ENCODE measurements at regions not wholly inside any gene's neighbourhood (a gene's known extent, or its start where the extent isn't known, plus 50 kb on each side); places are given as distances from the start of the nearest gene placed in this dataset.
"Not testable (repeated sequence)": the region's sequence is repeated elsewhere in the genome, so short reads cannot be mapped to it uniquely, and the experiment has no call there.

DNA sequence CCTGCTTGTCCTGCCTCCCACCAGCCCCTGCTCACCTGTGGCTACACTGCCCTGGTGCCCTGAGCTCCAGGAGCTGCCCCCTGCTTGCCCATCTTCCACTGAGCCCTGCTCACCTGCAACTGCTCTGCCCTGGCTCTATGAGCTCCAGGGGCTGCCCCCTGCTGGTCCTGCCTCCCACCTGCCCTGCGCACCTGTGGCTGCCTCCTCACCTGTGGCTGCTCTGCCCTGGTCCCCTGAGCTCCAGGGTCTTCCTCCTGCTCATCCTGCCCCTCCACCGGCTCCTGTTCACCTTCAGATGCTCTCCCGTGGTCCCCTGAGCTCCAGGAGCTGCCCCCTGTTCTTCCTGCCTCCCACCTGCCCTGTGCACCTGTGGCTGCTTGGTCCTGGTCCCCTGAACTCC, 247.6 kb downstream of the TMEM121 start:
- Mint-ChIP-seq H3K27ac (no peak overlapping the region), H3K9me3 (peaks cover 10% of the 10 kb centered on the region), H3K4me1 (ENCODE audit: low read depth) (peaks cover 2% of the 10 kb centered on the region), H3K36me3 (no peaks in the 10 kb centered on the region), H3K27me3 (peaks cover 6% of the 10 kb centered on the region), H3K4me3 (no peak overlapping the region)
- intact Hi-C loops (cut with micrococcal nuclease), result no loop called here
- POLR2A ChIA-PET, result no interaction called here
- CTCF ChIA-PET, result no interaction called here
- no peak for DNase-seq

DNA sequence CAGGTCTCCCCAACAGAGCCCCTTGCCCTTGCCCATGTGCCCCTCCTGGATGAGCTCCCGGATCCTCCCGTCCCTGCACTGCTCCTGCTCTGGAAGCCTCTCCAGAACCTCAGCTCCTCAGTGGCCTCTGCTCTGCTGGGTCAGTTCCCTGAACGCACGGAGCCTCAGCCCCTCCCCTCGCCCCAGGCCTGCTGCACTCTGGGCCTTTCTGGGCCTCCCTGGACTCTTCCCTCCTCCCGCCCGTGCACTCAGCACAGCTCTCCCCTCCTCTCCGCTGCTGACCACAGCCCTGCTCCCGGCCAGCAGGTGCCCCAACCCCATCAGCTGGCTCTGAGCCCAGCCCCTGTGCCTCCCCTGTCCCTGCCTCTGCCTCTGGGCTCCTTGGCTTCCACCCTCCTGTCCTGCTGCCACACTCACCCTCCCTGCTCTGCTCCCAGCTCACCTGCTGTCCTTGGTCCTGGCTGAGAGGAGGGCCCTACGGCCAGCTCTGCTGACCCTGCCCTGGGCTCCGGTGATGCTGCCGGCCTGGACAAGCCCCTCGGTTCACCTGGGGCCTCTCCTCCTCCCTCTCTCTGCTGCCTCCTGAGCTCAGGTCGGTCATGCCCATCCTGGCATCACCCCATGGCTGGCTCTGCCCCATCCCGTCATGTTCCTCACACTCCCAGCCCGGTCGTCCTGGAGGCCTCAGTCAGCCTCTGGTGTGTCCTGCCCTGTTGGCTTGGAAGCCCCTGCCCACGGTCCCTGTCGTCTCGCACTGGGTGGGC, 248.4 kb downstream of the TMEM121 start:
- H3K4me1 Mint-ChIP-seq (ENCODE audit: low read depth); H3K27me3 Mint-ChIP-seq; intact Hi-C loops (cut with micrococcal nuclease); CTCF ChIA-PET; POLR2A ChIA-PET; H3K36me3 Mint-ChIP-seq; DNase-seq; H3K4me3 Mint-ChIP-seq; H3K27ac Mint-ChIP-seq: not testable (repeated sequence)
- peaks cover 18% of the 10 kb centered on the region for H3K9me3 Mint-ChIP-seq

DNA sequence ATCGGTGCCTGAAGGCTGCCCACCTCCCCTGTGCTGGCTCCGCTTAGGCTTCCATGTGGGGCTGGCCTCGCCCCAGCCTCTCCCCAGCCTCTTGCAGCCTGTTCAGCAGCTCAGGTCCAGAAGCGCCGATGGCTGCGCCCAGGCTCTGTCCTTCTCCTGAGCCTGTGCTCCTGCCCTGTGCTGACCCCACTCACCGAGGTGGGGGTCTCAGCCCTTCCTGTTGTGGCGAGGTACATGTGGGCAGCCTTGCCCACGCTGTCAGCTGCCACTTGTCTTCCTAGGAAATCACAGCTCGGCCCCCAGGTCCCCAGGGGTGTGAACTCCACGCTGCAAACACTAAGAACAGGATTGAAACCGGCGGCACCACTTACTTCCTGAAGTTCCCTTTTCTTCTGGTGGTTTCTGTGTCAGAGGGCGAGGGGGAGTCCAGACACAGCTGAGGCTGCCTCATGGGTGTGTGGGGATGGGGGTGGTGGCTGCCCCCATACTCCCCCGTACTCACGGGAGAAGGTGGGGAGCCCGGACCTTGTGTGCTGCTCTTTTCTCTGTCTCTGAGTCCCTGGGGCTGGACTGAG, 249.1 kb downstream of the TMEM121 start:
- POLR2A ChIA-PET; H3K27ac Mint-ChIP-seq; H3K4me3 Mint-ChIP-seq; CTCF ChIA-PET; H3K27me3 Mint-ChIP-seq; intact Hi-C loops (cut with micrococcal nuclease); H3K4me1 Mint-ChIP-seq (ENCODE audit: low read depth); H3K36me3 Mint-ChIP-seq: not testable (repeated sequence)
- peak; percentile 25 for DNase-seq
- peaks cover 24% of the 10 kb centered on the region for H3K9me3 Mint-ChIP-seq

DNA sequence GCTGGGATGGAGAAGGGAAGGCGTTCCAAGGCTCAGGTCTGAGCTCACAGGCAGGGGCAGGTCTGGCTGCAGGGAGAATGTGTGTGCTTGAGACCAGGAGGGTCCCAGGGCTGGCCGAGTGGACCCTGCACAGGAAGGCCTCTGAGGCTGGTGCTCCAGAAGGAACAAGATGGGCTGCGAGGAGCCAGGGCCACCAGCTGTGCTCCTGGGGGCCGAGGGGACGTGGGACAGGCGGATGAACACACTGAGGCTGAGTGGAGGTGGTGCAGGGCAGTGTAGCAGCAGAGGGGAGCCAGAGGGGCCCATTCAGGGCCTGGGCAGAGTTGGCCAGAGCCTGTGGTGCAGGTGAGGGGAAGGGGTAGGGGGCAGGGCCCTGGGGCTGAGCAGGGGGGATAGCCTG, 249.7 kb downstream of the TMEM121 start:
- H3K27me3 Mint-ChIP-seq; DNase-seq; H3K27ac Mint-ChIP-seq; intact Hi-C loops (cut with micrococcal nuclease); H3K4me1 Mint-ChIP-seq (ENCODE audit: low read depth); H3K36me3 Mint-ChIP-seq; CTCF ChIA-PET; H3K4me3 Mint-ChIP-seq; POLR2A ChIA-PET: not testable (repeated sequence)
- peaks cover 30% of the 10 kb centered on the region for H3K9me3 Mint-ChIP-seq

DNA sequence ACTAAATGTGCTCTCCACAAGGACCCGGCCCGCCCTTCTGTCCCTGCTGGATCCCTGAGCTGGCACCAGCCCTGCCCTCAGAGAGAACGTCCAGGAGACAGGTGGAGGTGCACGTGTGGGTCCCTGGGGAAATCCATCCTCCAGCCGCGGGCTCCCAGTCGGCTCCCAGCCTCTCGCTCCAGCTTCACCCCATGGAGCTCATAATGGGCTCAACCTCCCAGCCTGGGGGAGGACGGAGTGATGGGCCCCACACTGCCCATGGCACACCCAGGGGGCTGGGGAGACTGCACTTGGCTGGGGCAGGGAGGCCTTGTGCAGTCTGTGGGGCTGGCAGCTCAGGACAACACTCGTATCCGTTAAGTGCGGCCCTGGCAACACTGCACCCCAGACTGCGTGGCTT, 250.5 kb downstream of the TMEM121 start:
- CTCF ChIA-PET, result no interaction called here
- peaks cover 3% of the 10 kb centered on the region for H3K36me3 Mint-ChIP-seq
- no peak overlapping the region for H3K4me3 Mint-ChIP-seq
- POLR2A ChIA-PET, result no interaction called here
- H3K27me3 Mint-ChIP-seq, result peaks cover 6% of the 10 kb centered on the region
- H3K9me3 Mint-ChIP-seq, result peaks cover 35% of the 10 kb centered on the region
- H3K4me1 Mint-ChIP-seq (ENCODE audit: low read depth), result peaks cover 2% of the 10 kb centered on the region
- no peak overlapping the region for H3K27ac Mint-ChIP-seq
- DNase-seq, result no peak
- intact Hi-C loops (cut with micrococcal nuclease), result no loop called here

DNA sequence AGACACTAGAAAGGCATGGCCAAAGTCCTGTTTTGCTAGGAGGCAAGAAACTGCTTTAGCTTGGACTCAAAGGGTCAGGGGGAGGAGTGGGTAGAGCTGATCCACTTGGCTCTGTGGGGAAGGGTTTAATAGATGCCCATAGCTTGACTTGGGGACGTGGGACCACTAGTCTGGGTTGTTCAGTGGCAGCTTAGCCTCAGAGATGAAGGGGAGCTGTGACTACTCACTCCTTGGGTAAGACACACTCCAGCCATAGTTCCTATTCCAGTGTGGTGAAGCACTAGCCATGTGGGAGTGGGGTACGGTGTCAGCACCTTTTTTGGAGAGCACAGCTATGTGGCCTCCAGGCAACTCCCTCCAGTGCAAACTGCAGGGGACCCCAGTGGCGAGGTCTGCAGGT, 257.3 kb downstream of the TMEM121 start:
- H3K4me1 Mint-ChIP-seq (ENCODE audit: low read depth), result no peaks in the 10 kb centered on the region
- H3K9me3 Mint-ChIP-seq, result peaks cover 28% of the 10 kb centered on the region
- POLR2A ChIA-PET, result no interaction called here
- intact Hi-C loops (cut with micrococcal nuclease), result no loop called here
- H3K27me3 Mint-ChIP-seq, result peaks cover 7% of the 10 kb centered on the region
- H3K27ac Mint-ChIP-seq, result no peak overlapping the region
- CTCF ChIA-PET, result no interaction called here
- peaks cover 3% of the 10 kb centered on the region for H3K36me3 Mint-ChIP-seq
- DNase-seq, result no peak
- no peak overlapping the region for H3K4me3 Mint-ChIP-seq

DNA sequence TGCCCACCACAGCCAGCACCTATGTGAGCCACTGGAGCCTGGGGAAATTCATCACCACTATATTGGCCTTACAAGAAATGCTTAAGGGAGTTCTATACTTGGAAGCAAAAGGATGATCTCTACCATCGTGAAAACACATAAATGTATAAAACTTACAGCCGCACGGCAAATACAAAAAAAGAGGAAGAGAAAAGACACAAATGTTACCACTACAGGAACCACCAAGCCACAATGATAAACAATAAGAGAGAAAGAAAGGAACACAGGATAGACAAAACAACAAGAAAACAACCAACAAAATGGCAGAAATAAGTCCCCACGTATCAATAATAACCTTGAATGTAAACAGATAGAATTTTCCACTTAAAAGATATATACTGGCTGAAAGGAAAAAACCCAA, 267.5 kb downstream of the TMEM121 start:
- Mint-ChIP-seq H3K4me3 (no peak overlapping the region), H3K36me3 (no peaks in the 10 kb centered on the region), H3K27ac (no peak overlapping the region), H3K9me3 (no peaks in the 10 kb centered on the region), H3K4me1 (ENCODE audit: low read depth) (no peaks in the 10 kb centered on the region), H3K27me3 (peaks cover 27% of the 10 kb centered on the region)
- no peak for DNase-seq
- CTCF ChIA-PET, result no interaction called here
- intact Hi-C loops (cut with micrococcal nuclease), result no loop called here
- POLR2A ChIA-PET, result no interaction called here

DNA sequence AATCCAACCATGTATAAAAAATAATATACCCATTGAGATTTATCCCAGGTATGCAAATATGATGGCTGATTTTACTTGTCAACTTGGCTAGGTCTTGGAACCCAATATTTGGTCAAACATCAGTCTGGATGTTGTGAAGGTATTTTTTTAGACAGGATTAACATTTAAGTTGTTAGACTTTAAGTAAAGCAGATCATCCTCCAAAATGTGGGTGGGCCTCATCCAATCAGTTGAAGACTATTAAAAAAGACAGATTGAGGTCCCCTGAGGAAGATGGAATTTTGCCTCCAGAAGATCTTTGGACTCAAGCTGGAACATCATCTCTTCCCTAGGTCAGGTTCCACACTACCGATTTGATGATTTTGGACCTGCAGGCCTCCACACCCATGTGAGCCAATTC, 271.2 kb downstream of the TMEM121 start:
- Mint-ChIP-seq H3K27me3 (peaks cover 25% of the 10 kb centered on the region), H3K4me1 (ENCODE audit: low read depth) (no peaks in the 10 kb centered on the region), H3K4me3 (no peak overlapping the region), H3K9me3 (peaks cover 2% of the 10 kb centered on the region), H3K36me3 (no peaks in the 10 kb centered on the region), H3K27ac (no peak overlapping the region)
- intact Hi-C loops (cut with micrococcal nuclease), result no loop called here
- ChIA-PET POLR2A (interaction anchor here (0.7 kb wide), 1 partner anchor 75 kb away, joined by 3 read pairs; no protein-coding TSS in a partner anchor), CTCF (interaction anchor here (0.7 kb wide), 1 partner anchor 11 kb away, joined by 3 read pairs; no protein-coding TSS in a partner anchor)
- no peak for DNase-seq

DNA sequence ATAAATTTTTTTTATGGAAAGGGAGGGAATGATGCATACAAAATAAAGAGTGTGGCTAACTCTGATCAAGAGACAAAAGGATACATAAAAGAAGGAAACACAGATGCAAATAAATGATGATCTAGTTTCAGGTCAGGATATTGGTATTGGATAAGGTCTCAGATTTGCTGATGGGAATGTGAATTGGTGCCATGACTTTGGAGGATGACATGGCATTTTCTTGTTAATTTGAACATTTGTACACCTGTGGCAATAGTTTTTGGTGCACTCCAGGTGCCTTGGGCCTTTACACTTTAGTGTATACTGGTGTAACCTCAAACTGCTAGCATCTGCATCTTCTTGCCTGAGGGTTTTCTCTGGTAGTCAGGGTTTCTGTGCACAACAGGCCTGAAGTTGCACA, 279.3 kb downstream of the TMEM121 start:
- CTCF ChIA-PET, result no interaction called here
- no peaks in the 10 kb centered on the region for H3K4me1 Mint-ChIP-seq (ENCODE audit: low read depth)
- no peak overlapping the region for H3K4me3 Mint-ChIP-seq
- POLR2A ChIA-PET, result no interaction called here
- no peaks in the 10 kb centered on the region for H3K36me3 Mint-ChIP-seq
- intact Hi-C loops (cut with micrococcal nuclease), result no loop called here
- no peak for DNase-seq
- peaks cover 29% of the 10 kb centered on the region for H3K9me3 Mint-ChIP-seq
- H3K27ac Mint-ChIP-seq, result no peak overlapping the region
- H3K27me3 Mint-ChIP-seq, result peaks cover 8% of the 10 kb centered on the region

DNA sequence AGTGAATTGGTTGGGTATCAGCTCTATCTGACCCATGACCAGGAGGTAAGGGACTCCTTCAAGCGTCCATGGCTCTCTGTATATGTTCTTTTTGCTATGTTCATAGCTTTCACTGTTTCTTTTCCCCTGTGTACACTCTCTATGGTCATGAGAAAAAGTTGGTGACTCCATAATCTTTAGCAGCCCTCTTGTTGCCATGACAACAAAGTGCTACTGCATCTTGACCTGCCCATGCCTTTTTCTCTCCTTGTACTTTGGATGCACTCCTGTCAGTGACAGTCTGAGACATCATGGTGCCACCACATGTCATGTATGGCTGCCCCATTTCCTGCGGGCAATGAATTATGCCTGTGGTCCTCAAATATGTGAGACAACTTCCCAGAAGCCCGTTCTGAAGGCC, 280.2 kb downstream of the TMEM121 start:
- ChIA-PET POLR2A (no interaction called here), CTCF (no interaction called here)
- intact Hi-C loops (cut with micrococcal nuclease), result no loop called here
- peaks cover 28% of the 10 kb centered on the region for H3K9me3 Mint-ChIP-seq
- DNase-seq, result no peak
- H3K4me3 Mint-ChIP-seq, result no peak overlapping the region
- H3K36me3 Mint-ChIP-seq, result no peaks in the 10 kb centered on the region
- H3K4me1 Mint-ChIP-seq (ENCODE audit: low read depth), result no peaks in the 10 kb centered on the region
- H3K27ac Mint-ChIP-seq, result no peak overlapping the region
- peaks cover 9% of the 10 kb centered on the region for H3K27me3 Mint-ChIP-seq

DNA sequence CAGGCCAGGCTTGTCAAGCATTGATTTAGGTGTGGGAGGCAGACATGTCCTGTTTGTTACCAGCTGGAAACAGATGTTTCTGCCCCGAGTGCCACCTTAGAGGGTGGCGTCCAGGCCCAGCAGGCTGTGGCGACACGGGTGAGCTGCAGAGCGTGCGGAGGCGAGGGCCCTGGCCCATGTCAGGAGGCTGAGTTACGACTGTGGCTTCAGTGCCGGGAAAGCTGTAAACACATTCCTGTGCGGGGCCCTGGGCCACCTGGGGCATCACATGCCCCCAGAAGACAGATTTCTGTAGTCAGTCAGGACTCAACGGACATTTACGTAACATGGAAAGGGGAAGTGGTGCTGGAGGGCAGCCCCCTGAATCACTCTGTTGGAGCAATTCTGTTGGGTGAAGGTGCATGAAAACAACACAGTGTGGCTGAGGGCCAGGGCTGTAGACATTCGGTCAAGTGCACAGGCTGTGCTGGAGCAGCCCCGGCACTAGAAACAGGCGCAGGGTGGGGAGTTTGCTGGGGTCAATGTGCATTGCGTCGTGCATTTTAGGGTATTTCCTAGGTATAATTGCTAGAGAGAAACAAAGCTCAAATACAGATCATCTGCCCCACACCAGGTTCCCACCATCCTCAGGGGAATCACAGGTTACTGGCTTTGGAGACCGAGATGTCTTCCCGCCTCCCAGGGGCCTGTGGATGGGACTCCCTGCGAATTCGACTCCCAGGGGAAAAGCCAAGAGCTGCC, 291.8 kb downstream of the TMEM121 start:
- ChIA-PET CTCF (interaction anchor here (1.0 kb wide), 1 partner anchor 13 kb away, joined by 3 read pairs; no protein-coding TSS in a partner anchor), POLR2A (no interaction called here)
- DNase-seq, result no peak
- H3K27ac Mint-ChIP-seq, result no peak overlapping the region
- H3K36me3 Mint-ChIP-seq, result no peaks in the 10 kb centered on the region
- no peak overlapping the region for H3K4me3 Mint-ChIP-seq
- no peaks in the 10 kb centered on the region for H3K4me1 Mint-ChIP-seq (ENCODE audit: low read depth)
- intact Hi-C loops (cut with micrococcal nuclease), result no loop called here
- H3K9me3 Mint-ChIP-seq, result no peaks in the 10 kb centered on the region
- H3K27me3 Mint-ChIP-seq, result peaks cover 19% of the 10 kb centered on the region

DNA sequence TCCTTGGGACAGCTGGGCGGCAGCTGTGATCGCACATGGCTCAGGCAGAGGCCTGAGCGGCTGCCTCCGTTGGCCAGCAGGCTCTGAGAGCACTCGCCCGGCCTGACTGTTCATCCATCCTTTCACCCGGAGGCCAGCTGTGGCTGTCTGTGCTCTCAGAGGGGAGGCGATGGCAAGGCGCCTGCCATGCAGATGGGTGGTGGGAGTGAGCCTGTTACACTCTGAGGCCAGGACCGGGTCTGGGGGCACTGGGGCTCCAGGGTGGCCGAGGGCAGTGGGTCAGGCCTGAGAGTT, 292.3 kb downstream of the TMEM121 start:
- POLR2A ChIA-PET, result no interaction called here
- H3K27me3 Mint-ChIP-seq, result peaks cover 19% of the 10 kb centered on the region
- intact Hi-C loops (cut with micrococcal nuclease), result no loop called here
- CTCF ChIA-PET, result interaction anchor here (1.0 kb wide), 1 partner anchor 13 kb away, joined by 3 read pairs; no protein-coding TSS in a partner anchor
- DNase-seq, result no peak
- H3K27ac Mint-ChIP-seq, result no peak overlapping the region
- no peaks in the 10 kb centered on the region for H3K9me3 Mint-ChIP-seq
- no peaks in the 10 kb centered on the region for H3K4me1 Mint-ChIP-seq (ENCODE audit: low read depth)
- no peaks in the 10 kb centered on the region for H3K36me3 Mint-ChIP-seq
- H3K4me3 Mint-ChIP-seq, result no peak overlapping the region

DNA sequence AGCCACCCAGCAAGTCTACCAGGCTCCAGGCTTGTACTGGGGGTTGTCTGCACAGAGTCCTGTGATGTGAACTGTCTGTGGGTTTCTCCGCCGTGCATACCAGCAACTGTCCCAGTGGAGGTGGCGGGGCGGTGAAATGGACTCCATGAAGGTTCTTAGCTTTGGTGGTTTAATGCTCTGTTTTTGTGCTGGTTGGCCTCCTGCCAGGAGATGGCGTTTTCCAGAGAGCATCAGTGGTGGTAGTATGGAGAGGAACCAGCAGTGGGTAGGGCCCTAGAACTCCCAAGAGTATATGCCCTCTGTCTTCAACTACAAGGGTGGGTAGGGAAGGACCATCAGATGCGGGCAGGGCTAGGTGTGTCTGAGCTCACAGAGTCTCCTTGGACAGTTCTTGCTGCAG, 303.8 kb downstream of the TMEM121 start:
- CTCF ChIA-PET, result interaction anchor here (0.7 kb wide), 2 partner anchors 38 to 299 kb away, joined by 3 read pairs; no protein-coding TSS in a partner anchor

More for the DNA sequence above, 303.8 kb downstream of the TMEM121 start:
- intact Hi-C loops (cut with micrococcal nuclease), result no loop called here
- H3K9me3 Mint-ChIP-seq, result no peaks in the 10 kb centered on the region
- POLR2A ChIA-PET, result interaction anchor here (0.6 kb wide), 1 partner anchor 17 kb away, joined by 4 read pairs; no protein-coding TSS in a partner anchor
- no peaks in the 10 kb centered on the region for H3K4me1 Mint-ChIP-seq (ENCODE audit: low read depth)
- H3K36me3 Mint-ChIP-seq, result no peaks in the 10 kb centered on the region
- no peak overlapping the region for H3K27ac Mint-ChIP-seq
- no peak overlapping the region for H3K4me3 Mint-ChIP-seq
- DNase-seq, result no peak
- H3K27me3 Mint-ChIP-seq, result peaks cover 34% of the 10 kb centered on the region

Data from activated CD4-positive, alpha-beta memory T cell treated with anti-CD3 and anti-CD28 coated beads for 36 hours (primary cell).